HepG2 (cell line): ENCODE measurements at regions not wholly inside any gene's neighbourhood (a gene's known extent, or its start where the extent isn't known, plus 50 kb on each side); places are given as distances from the start of the nearest gene placed in this dataset.

Source experiments
- ASH2L ChIP-seq: fragments of 300-600, 200-600 bp; sonication (generic); IDR thresholded peaks from 2 replicates; pipeline ENCODE4 v1.7.0; 2017; ENCODE audit warnings: low read depth, mild to moderate bottlenecking, moderate library complexity, mixed read lengths, low read length; ENCODE audit not compliant: insufficient read length
- CC2D1A ChIP-seq: sonication (generic); formaldehyde crosslinking; IDR thresholded peaks from 2 replicates; pipeline ENCODE4 v1.8.1; 2023; ENCODE audit warnings: mild to moderate bottlenecking, missing genetic modification reagents
- CHCHD3 ChIP-seq: sonication (generic); formaldehyde crosslinking; IDR thresholded peaks from 2 replicates; pipeline ENCODE4 v1.8.0; 2022; ENCODE audit warnings: mild to moderate bottlenecking, missing genetic modification reagents, moderate library complexity
- ETV5 ChIP-seq: IDR thresholded peaks from 2 replicates; pipeline ENCODE4 v1.6.1; 2018; ENCODE audit warnings: missing biosample characterization, missing genetic modification reagents, inconsistent platforms, borderline replicate concordance
- FOXO1 ChIP-seq: sonication (generic); formaldehyde crosslinking; IDR thresholded peaks from 2 replicates; pipeline ENCODE4 v1.4.0; 2020; ENCODE audit warnings: missing genetic modification reagents
- GABPA ChIP-seq, 2 experiments: IDR thresholded peaks; 2 replicates each; pipeline ENCODE4 v1.6.1; 2011 to 2016; ENCODE audit warnings: low read depth in 2 of 2, low read length in 1 of 2, missing biosample characterization in 1 of 2, missing genetic modification characterization in 1 of 2
- GTF2F1 ChIP-seq: fragments of 150-350 bp; IDR thresholded peaks from 2 replicates; pipeline ENCODE4 v1.6.1; 2014; ENCODE audit warnings: low read length
- HNRNPLL ChIP-seq: fragments of 200-400 bp; formaldehyde crosslinking; IDR thresholded peaks from 2 replicates; pipeline ENCODE4 v1.6.1; 2017; ENCODE audit warnings: mild to moderate bottlenecking, low read depth, low read length; ENCODE audit not compliant: poor library complexity, severe bottlenecking
- JARID2 ChIP-seq: sonication (generic); formaldehyde crosslinking; IDR thresholded peaks from 2 replicates; pipeline ENCODE4 v1.8.1; 2023; ENCODE audit warnings: missing genetic modification reagents, inconsistent platforms; ENCODE audit not compliant: insufficient replicate concordance
- KDM2A ChIP-seq: sonication (generic); formaldehyde crosslinking; IDR thresholded peaks from 2 replicates; pipeline ENCODE4 v1.4.0; 2020; ENCODE audit warnings: low read depth, missing genetic modification reagents, borderline replicate concordance
- MTF2 ChIP-seq: sonication (generic); formaldehyde crosslinking; IDR thresholded peaks from 2 replicates; pipeline ENCODE4 v1.5.0; 2020; ENCODE audit warnings: missing genetic modification reagents, borderline replicate concordance
- NFE2L2 ChIP-seq: fragments of 150-350 bp; IDR thresholded peaks from 2 replicates; pipeline ENCODE4 v1.6.1; 2014; ENCODE audit warnings: low read length
- NFYB ChIP-seq: sonication (generic); formaldehyde crosslinking; IDR thresholded peaks from 2 replicates; pipeline ENCODE4 v1.4.0; 2020; ENCODE audit warnings: missing genetic modification reagents
- PLRG1 ChIP-seq: fragments of 450-650 bp; conservative IDR thresholded peaks from 2 replicates; pipeline ENCODE4 v1.6.1; 2016
- RAD21 ChIP-seq: fragments of 450-650 bp; formaldehyde crosslinking; IDR thresholded peaks from 2 replicates; pipeline ENCODE4 v1.5.0; 2020; ENCODE audit warnings: mild to moderate bottlenecking
- RARG ChIP-seq: sonication (generic); formaldehyde crosslinking; IDR thresholded peaks from 2 replicates; pipeline ENCODE4 v1.4.0; 2020; ENCODE audit warnings: low read depth, mild to moderate bottlenecking, missing genetic modification reagents
- SMAD1 ChIP-seq: sonication (generic); formaldehyde crosslinking; IDR thresholded peaks from 2 replicates; pipeline ENCODE4 v1.4.0; 2020; ENCODE audit warnings: missing genetic modification reagents, low read depth, mild to moderate bottlenecking, borderline replicate concordance
- SRF ChIP-seq: IDR thresholded peaks from 2 replicates; pipeline ENCODE4 v1.6.1; 2011; ENCODE audit warnings: mild to moderate bottlenecking, low read depth, low read length, moderate library complexity
- TMF1 ChIP-seq: sonication (generic); formaldehyde crosslinking; IDR thresholded peaks from 2 replicates; pipeline ENCODE4 v1.8.1; 2022; ENCODE audit warnings: low read depth, missing genetic modification reagents
- ZBTB7B ChIP-seq: sonication (generic); formaldehyde crosslinking; IDR thresholded peaks from 2 replicates; pipeline ENCODE4 v1.4.0; 2020; ENCODE audit warnings: missing genetic modification reagents
- ZFP1 ChIP-seq: IDR thresholded peaks from 2 replicates; pipeline ENCODE4 v1.6.1; 2016
- ZFP41 ChIP-seq: sonication (generic); formaldehyde crosslinking; IDR thresholded peaks from 2 replicates; pipeline ENCODE4 v1.4.0; 2020; ENCODE audit warnings: mild to moderate bottlenecking, missing genetic modification reagents, borderline replicate concordance
- ZNF3 ChIP-seq: IDR thresholded peaks from 2 replicates; pipeline ENCODE4 v1.7.0; 2017; ENCODE audit warnings: inconsistent platforms
- ZNF331 ChIP-seq: sonication (generic); formaldehyde crosslinking; IDR thresholded peaks from 2 replicates; pipeline ENCODE4 v1.4.0; 2020; ENCODE audit warnings: missing genetic modification reagents
- ZNF382 ChIP-seq: sonication (generic); formaldehyde crosslinking; IDR thresholded peaks from 2 replicates; pipeline ENCODE4 v1.5.0; 2020; ENCODE audit warnings: missing genetic modification reagents, mild to moderate bottlenecking, borderline replicate concordance
- ZNF496 ChIP-seq: sonication (generic); formaldehyde crosslinking; IDR thresholded peaks from 2 replicates; pipeline ENCODE4 v1.8.1; 2023; ENCODE audit warnings: mild to moderate bottlenecking, moderate library complexity, missing genetic modification reagents; ENCODE audit not compliant: insufficient replicate concordance
- ZNF530 ChIP-seq: sonication (generic); formaldehyde crosslinking; IDR thresholded peaks from 2 replicates; pipeline ENCODE4 v1.5.0; 2020; ENCODE audit warnings: low read depth, mild to moderate bottlenecking, missing genetic modification reagents
- ZNF816 ChIP-seq: sonication (generic); formaldehyde crosslinking; IDR thresholded peaks from 2 replicates; pipeline ENCODE4 v1.8.0; 2022; ENCODE audit warnings: missing genetic modification reagents, mild to moderate bottlenecking, borderline replicate concordance
- TF ChIP-seq, protein P1 (sequence below): sonication (generic); formaldehyde crosslinking; conservative IDR thresholded peaks from 2 replicates; pipeline ENCODE4 v1.4.0; 2020; ENCODE audit warnings: missing genetic modification reagents
- TF ChIP-seq, protein P2 (sequence below): IDR thresholded peaks from 2 replicates; pipeline ENCODE4 v1.6.1; 2016; ENCODE audit warnings: low read depth, borderline replicate concordance
- TF ChIP-seq, protein P3 (sequence below): sonication (generic); formaldehyde crosslinking; IDR thresholded peaks from 2 replicates; pipeline ENCODE4 v1.8.0; 2022; ENCODE audit warnings: low read depth, missing genetic modification reagents

DNA sequence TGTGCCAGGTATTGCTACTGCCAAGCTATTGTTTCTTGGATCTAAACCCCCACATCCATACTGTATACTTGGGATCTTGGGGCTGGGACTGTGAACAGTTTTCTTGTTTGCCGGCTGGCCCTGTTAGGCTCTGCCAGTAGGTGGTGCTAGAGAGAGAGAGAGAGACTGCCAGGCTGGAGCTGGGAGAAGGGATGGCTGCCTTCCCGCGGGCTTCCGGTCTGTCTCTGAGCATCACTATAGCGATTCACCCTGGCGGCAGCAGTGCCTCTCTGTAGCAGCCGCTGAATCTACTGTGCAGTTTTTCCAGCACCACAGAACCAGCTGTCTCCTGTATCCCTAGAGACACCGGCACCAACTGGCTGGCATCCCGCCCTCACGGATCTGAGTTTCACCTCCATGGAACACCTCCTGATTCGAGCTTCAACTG, 201.2 kb downstream of the UTP18 start (continued):
- TF ChIP-seq TMF1 (CRISPR knock-in tag), result no peak
- peak; percentile 43; the same call in 1 of the 2 replicates for TF ChIP-seq KDM2A (CRISPR knock-in tag)
- TF ChIP-seq, protein P1, sequence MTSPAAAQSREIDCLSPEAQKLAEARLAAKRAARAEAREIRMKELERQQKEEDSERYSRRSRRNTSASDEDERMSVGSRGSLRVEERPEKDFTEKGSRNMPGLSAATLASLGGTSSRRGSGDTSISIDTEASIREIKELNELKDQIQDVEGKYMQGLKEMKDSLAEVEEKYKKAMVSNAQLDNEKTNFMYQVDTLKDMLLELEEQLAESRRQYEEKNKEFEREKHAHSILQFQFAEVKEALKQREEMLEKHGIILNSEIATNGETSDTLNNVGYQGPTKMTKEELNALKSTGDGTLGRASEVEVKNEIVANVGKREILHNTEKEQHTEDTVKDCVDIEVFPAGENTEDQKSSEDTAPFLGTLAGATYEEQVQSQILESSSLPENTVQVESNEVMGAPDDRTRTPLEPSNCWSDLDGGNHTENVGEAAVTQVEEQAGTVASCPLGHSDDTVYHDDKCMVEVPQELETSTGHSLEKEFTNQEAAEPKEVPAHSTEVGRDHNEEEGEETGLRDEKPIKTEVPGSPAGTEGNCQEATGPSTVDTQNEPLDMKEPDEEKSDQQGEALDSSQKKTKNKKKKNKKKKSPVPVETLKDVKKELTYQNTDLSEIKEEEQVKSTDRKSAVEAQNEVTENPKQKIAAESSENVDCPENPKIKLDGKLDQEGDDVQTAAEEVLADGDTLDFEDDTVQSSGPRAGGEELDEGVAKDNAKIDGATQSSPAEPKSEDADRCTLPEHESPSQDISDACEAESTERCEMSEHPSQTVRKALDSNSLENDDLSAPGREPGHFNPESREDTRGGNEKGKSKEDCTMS, result no peak
- TF ChIP-seq ZNF3 (CRISPR knock-in tag), result no peak
- TF ChIP-seq, protein P2, sequence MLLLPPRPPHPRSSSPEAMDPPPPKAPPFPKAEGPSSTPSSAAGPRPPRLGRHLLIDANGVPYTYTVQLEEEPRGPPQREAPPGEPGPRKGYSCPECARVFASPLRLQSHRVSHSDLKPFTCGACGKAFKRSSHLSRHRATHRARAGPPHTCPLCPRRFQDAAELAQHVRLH (CRISPR knock-in tag), result no peak
- no peak for TF ChIP-seq ASH2L
- TF ChIP-seq, protein P3, sequence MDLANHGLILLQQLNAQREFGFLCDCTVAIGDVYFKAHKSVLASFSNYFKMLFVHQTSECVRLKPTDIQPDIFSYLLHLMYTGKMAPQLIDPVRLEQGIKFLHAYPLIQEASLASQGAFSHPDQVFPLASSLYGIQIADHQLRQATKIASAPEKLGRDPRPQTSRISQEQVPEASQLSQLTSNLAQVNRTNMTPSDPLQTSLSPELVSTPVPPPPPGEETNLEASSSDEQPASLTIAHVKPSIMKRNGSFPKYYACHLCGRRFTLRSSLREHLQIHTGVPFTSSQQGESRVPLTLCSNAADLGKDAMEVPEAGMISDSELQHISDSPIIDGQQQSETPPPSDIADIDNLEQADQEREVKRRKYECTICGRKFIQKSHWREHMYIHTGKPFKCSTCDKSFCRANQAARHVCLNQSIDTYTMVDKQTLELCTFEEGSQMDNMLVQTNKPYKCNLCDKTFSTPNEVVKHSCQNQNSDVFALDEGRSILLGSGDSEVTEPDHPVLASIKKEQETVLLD (CRISPR knock-in tag), result no peak
- 0 out of 2 replicates have a peak, but pooled peaks have one; percentile 25 for TF ChIP-seq FOXO1 (CRISPR knock-in tag)
- 0 out of 2 replicates have a peak, but pooled peaks have one; percentile 22 for TF ChIP-seq MTF2 (CRISPR knock-in tag)
- TF ChIP-seq GABPA (IDR thresholded peaks at IDR 0.05; ENCODE audit: low read depth, low read length), result no peak
- TF ChIP-seq GABPA (CRISPR knock-in tag; IDR thresholded peaks at IDR 0.05; ENCODE audit: low read depth), result peak; percentile 79
- no peak for TF ChIP-seq ZNF382 (CRISPR knock-in tag)
- TF ChIP-seq ZBTB7B (CRISPR knock-in tag), result no peak
- no peak for TF ChIP-seq NFE2L2
- no peak for TF ChIP-seq CC2D1A
- peak; percentile 69; the same call in 1 of the 2 replicates for TF ChIP-seq ETV5
- TF ChIP-seq ZFP41 (CRISPR knock-in tag), result no peak
- no peak for TF ChIP-seq SRF
- no peak for TF ChIP-seq GTF2F1
- no peak for TF ChIP-seq CHCHD3 (CRISPR knock-in tag)
- no peak for TF ChIP-seq JARID2 (CRISPR knock-in tag)
- no peak for TF ChIP-seq NFYB (CRISPR knock-in tag)
- no peak for TF ChIP-seq HNRNPLL
- no peak for TF ChIP-seq RARG (CRISPR knock-in tag)
- TF ChIP-seq ZFP1, result no peak
- TF ChIP-seq PLRG1, result no peak
- no peak for TF ChIP-seq ZNF816 (CRISPR knock-in tag)
- TF ChIP-seq ZNF496, result no peak
- TF ChIP-seq ZNF331 (CRISPR knock-in tag), result no peak
- TF ChIP-seq SMAD1 (CRISPR knock-in tag), result no peak
- peak; percentile 55; the same call in 1 of the 2 replicates for TF ChIP-seq RAD21 (CRISPR knock-in tag)
- no peak for TF ChIP-seq ZNF530 (CRISPR knock-in tag)
